ENCODE measurements at regions not wholly inside any gene's neighbourhood (a gene's known extent, or its start where the extent isn't known, plus 50 kb on each side); places are given as distances from the start of the nearest gene placed in this dataset.

DNA sequence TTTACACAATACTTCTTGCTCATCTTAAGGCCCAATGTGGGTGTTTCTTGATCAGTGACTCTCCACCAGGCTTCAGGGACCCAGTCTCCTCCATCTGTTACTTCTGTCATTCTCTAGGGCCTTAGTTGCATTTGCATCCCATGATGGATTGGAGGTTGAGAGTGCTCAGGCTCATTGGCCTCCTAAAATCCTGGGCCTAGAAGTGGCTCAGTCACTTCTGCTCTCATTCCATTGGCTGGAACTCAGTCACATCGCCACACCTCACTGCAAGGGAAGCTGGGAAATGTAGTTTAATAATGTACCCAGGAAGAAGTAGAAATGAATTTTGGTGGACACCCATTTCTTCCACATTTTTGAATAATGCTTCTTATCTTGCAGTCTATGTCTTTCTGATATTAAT is 223.5 kb downstream of the HRH4 start:
- peak; percentile 21 for DNase-seq (ENCODE audit: low spot score)
- H3K4me1 Mint-ChIP-seq: peaks cover 3% of the 10 kb centered on the region; the same call in 1 of the 2 replicates
- ATAC-seq: peak; percentile 100
- H3K4me3 Mint-ChIP-seq: no peak overlapping the region
- POLR2A ChIA-PET: no interaction called here
- peaks cover 9% of the 10 kb centered on the region for H3K9me3 Mint-ChIP-seq
- no peak overlapping the region for H3K27ac Mint-ChIP-seq
- CTCF ChIA-PET: no interaction called here
- H3K36me3 Mint-ChIP-seq: no peaks in the 10 kb centered on the region
- TF ChIP-seq CBFB (CRISPR knock-in tag; IDR thresholded peaks at IDR 0.05; ENCODE audit: low read depth): no peak
- TF ChIP-seq, protein P1, sequence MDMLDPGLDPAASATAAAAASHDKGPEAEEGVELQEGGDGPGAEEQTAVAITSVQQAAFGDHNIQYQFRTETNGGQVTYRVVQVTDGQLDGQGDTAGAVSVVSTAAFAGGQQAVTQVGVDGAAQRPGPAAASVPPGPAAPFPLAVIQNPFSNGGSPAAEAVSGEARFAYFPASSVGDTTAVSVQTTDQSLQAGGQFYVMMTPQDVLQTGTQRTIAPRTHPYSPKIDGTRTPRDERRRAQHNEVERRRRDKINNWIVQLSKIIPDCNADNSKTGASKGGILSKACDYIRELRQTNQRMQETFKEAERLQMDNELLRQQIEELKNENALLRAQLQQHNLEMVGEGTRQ (CRISPR knock-in tag; IDR thresholded peaks at IDR 0.05): peak; percentile 67
- TF ChIP-seq, protein P2, sequence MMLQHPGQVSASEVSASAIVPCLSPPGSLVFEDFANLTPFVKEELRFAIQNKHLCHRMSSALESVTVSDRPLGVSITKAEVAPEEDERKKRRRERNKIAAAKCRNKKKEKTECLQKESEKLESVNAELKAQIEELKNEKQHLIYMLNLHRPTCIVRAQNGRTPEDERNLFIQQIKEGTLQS (CRISPR knock-in tag; conservative IDR thresholded peaks at IDR 0.05): no peak
- no peaks in the 10 kb centered on the region; the same call in 1 of the 2 replicates for H3K27me3 Mint-ChIP-seq (ENCODE audit: low read depth)

DNA sequence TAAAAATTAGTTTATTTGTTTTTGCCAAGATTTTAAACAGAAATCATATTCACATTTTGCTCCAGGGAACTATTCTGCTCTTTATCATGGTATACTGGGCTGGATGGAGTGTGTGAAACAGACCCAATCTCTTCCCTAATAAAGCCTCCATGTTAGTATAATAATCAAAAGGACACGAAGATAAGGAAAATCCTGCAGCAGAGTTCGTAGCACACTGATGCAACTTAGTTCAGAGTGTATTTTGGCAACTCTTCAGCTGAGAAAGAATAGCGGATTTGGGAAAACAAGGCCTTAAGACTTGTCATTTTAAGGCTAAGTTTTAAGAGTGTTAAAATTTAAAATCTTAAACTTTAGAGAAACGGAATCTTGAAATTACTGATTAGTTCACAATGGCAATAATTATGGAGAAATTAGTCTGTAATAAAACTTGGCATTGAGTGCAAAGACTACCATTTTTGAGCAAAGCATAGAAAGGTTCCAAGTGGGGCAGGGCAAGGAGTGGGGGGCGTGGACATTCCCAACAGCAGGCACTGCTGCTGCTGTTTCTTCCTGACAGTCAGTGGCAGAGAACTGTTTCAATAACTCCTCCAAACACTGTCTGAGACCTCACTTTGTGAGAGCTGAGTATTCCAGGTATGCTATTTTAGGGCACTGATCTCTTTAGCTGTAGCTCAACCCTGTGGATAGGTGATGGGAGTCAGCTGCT is 225.0 kb downstream of the HRH4 start:
- Mint-ChIP-seq H3K4me1 (peaks cover 3% of the 10 kb centered on the region; the same call in 1 of the 2 replicates), H3K27ac (no peak overlapping the region), H3K9me3 (peaks cover 9% of the 10 kb centered on the region), H3K4me3 (no peak overlapping the region), H3K36me3 (no peaks in the 10 kb centered on the region), H3K27me3 (ENCODE audit: low read depth) (no peaks in the 10 kb centered on the region; the same call in 1 of the 2 replicates)
- DNase-seq (ENCODE audit: low spot score): no peak
- CTCF ChIA-PET: no interaction called here
- no peak for ATAC-seq
- no peak for TF ChIP-seq JAZF1 (CRISPR knock-in tag; IDR thresholded peaks at IDR 0.05)
- no peak for TF ChIP-seq ZBTB21 (CRISPR knock-in tag; IDR thresholded peaks at IDR 0.05; ENCODE audit: borderline replicate concordance)
- TF ChIP-seq, protein P3, sequence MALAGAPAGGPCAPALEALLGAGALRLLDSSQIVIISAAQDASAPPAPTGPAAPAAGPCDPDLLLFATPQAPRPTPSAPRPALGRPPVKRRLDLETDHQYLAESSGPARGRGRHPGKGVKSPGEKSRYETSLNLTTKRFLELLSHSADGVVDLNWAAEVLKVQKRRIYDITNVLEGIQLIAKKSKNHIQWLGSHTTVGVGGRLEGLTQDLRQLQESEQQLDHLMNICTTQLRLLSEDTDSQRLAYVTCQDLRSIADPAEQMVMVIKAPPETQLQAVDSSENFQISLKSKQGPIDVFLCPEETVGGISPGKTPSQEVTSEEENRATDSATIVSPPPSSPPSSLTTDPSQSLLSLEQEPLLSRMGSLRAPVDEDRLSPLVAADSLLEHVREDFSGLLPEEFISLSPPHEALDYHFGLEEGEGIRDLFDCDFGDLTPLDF (CRISPR knock-in tag; IDR thresholded peaks at IDR 0.05): no peak
- TF ChIP-seq, protein P4, sequence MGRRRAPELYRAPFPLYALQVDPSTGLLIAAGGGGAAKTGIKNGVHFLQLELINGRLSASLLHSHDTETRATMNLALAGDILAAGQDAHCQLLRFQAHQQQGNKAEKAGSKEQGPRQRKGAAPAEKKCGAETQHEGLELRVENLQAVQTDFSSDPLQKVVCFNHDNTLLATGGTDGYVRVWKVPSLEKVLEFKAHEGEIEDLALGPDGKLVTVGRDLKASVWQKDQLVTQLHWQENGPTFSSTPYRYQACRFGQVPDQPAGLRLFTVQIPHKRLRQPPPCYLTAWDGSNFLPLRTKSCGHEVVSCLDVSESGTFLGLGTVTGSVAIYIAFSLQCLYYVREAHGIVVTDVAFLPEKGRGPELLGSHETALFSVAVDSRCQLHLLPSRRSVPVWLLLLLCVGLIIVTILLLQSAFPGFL (CRISPR knock-in tag; IDR thresholded peaks at IDR 0.05; ENCODE audit: borderline replicate concordance): no peak
- TF ChIP-seq SMAD3 (CRISPR knock-in tag; IDR thresholded peaks at IDR 0.05; ENCODE audit: borderline replicate concordance): no peak
- POLR2A ChIA-PET: no interaction called here

DNA sequence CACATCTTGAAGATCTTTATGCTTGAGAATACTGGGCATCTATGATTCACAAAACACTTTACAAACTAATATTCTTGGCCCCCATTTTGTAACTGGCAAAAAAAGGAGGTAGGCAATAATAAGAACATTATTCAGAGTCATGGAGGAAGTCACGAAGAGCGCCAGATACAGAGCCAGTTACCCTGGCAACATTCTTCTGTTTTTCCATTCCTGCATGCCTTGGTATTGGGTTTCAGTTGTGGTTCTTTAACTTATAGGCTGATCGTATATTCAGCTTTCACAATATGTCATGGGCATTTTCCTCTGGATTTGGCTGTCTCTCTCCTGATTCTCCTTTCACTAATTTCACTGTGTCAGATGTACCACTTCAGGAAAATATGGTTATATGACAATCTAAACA is 234.7 kb downstream of the HRH4 start:
- Mint-ChIP-seq H3K9me3 (peaks cover 47% of the 10 kb centered on the region), H3K4me1 (no peaks in the 10 kb centered on the region), H3K36me3 (peaks cover 30% of the 10 kb centered on the region), H3K27ac (no peak overlapping the region), H3K4me3 (no peak overlapping the region), H3K27me3 (ENCODE audit: low read depth) (peaks cover 2% of the 10 kb centered on the region; the same call in 1 of the 2 replicates)
- no peak for TF ChIP-seq NR2C2 (CRISPR knock-in tag; IDR thresholded peaks at IDR 0.05)
- no peak for TF ChIP-seq TEAD4 (CRISPR knock-in tag; IDR thresholded peaks at IDR 0.05)
- TF ChIP-seq TEAD1 (CRISPR knock-in tag; IDR thresholded peaks at IDR 0.05): no peak
- no peak for TF ChIP-seq NFE2L1 (CRISPR knock-in tag; IDR thresholded peaks at IDR 0.05)
- TF ChIP-seq ZNF416 (CRISPR knock-in tag; IDR thresholded peaks at IDR 0.05): no peak
- no peak for TF ChIP-seq ETV6 (CRISPR knock-in tag; IDR thresholded peaks at IDR 0.05)
- TF ChIP-seq, protein P5, sequence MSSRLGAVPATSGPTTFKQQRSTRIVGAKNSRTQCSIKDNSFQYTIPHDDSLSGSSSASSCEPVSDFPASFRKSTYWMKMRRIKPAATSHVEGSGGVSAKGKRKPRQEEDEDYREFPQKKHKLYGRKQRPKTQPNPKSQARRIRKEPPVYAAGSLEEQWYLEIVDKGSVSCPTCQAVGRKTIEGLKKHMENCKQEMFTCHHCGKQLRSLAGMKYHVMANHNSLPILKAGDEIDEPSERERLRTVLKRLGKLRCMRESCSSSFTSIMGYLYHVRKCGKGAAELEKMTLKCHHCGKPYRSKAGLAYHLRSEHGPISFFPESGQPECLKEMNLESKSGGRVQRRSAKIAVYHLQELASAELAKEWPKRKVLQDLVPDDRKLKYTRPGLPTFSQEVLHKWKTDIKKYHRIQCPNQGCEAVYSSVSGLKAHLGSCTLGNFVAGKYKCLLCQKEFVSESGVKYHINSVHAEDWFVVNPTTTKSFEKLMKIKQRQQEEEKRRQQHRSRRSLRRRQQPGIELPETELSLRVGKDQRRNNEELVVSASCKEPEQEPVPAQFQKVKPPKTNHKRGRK (CRISPR knock-in tag; IDR thresholded peaks at IDR 0.05; ENCODE audit: borderline replicate concordance): no peak
- TF ChIP-seq NR3C1 (CRISPR knock-in tag; conservative IDR thresholded peaks at IDR 0.05; ENCODE audit: low read depth): no peak
- no peak for TF ChIP-seq ZNF396 (CRISPR knock-in tag; IDR thresholded peaks at IDR 0.05; ENCODE audit: borderline replicate concordance)
- no peak for TF ChIP-seq SP1 (CRISPR knock-in tag; conservative IDR thresholded peaks at IDR 0.05)
- TF ChIP-seq, protein P6, sequence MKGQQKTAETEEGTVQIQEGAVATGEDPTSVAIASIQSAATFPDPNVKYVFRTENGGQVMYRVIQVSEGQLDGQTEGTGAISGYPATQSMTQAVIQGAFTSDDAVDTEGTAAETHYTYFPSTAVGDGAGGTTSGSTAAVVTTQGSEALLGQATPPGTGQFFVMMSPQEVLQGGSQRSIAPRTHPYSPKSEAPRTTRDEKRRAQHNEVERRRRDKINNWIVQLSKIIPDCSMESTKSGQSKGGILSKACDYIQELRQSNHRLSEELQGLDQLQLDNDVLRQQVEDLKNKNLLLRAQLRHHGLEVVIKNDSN (CRISPR knock-in tag; IDR thresholded peaks at IDR 0.05): no peak
- TF ChIP-seq, protein P7, sequence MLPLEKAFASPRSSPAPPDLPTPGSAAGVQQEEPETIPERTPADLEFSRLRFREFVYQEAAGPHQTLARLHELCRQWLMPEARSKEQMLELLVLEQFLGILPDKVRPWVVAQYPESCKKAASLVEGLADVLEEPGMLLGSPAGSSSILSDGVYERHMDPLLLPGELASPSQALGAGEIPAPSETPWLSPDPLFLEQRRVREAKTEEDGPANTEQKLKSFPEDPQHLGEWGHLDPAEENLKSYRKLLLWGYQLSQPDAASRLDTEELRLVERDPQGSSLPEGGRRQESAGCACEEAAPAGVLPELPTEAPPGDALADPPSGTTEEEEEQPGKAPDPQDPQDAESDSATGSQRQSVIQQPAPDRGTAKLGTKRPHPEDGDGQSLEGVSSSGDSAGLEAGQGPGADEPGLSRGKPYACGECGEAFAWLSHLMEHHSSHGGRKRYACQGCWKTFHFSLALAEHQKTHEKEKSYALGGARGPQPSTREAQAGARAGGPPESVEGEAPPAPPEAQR (CRISPR knock-in tag; IDR thresholded peaks at IDR 0.05): no peak
- TF ChIP-seq RORB (CRISPR knock-in tag; IDR thresholded peaks at IDR 0.05): no peak
- no peak for TF ChIP-seq RELA (CRISPR knock-in tag; IDR thresholded peaks at IDR 0.05; ENCODE audit: borderline replicate concordance)
- no peak for TF ChIP-seq JUN (CRISPR knock-in tag; IDR thresholded peaks at IDR 0.05)
- TF ChIP-seq, protein P8, sequence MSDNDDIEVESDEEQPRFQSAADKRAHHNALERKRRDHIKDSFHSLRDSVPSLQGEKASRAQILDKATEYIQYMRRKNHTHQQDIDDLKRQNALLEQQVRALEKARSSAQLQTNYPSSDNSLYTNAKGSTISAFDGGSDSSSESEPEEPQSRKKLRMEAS (CRISPR knock-in tag; IDR thresholded peaks at IDR 0.05): no peak
- TF ChIP-seq SMAD3 (CRISPR knock-in tag; IDR thresholded peaks at IDR 0.05; ENCODE audit: borderline replicate concordance): no peak
- no peak for TF ChIP-seq JAZF1 (CRISPR knock-in tag; IDR thresholded peaks at IDR 0.05)
- ATAC-seq (no peak), DNase-seq (ENCODE audit: low spot score) (no peak)
- ChIA-PET CTCF (no interaction called here), POLR2A (no interaction called here)

Data from WTC11 (cell line).